ENCODE measurements at regions not wholly inside any gene's neighbourhood (a gene's known extent, or its start where the extent isn't known, plus 50 kb on each side); places are given as distances from the start of the nearest gene placed in this dataset.
A peak's percentile ranks its signal among the peaks of the same experiment; 100 is the strongest.

GRCh38 chr1:195197116-195197515 lies 1411.1 kb downstream of the KCNT2 start:
- H3K4me1 ChIP-seq (ENCODE audit: insufficient read depth, low read length, poor library complexity, severe bottlenecking) = no peaks in the 10 kb centered on the region
- H3K4me3 ChIP-seq (ENCODE audit: low read depth, low read length, poor library complexity, severe bottlenecking) = no peak overlapping the region
- intact Hi-C loops (cut with micrococcal nuclease; ENCODE audit: unreplicated experiment) = no loop called here
- H4K20me1 ChIP-seq (ENCODE audit: insufficient read depth, low read length) = no peaks in the 10 kb centered on the region
- H3K27ac ChIP-seq (ENCODE audit: low read depth, low read length, poor library complexity, severe bottlenecking) = no peak overlapping the region
- ChIA-PET POLR2A (interaction anchor here (0.6 to 1.2 kb wide), 2 partner anchors 9 to 667 kb away, joined by 3 read pairs; no protein-coding TSS in a partner anchor), CTCF (ENCODE audit: unreplicated experiment) (no interaction called here)
- H3K9me3 ChIP-seq (ENCODE audit: low read length) = no peaks in the 10 kb centered on the region
- H2AFZ ChIP-seq (ENCODE audit: low read length) = no peak overlapping the region
- H3K9me2 ChIP-seq (ENCODE audit: insufficient read depth, low read length) = no peaks in the 10 kb centered on the region
- no TSS peak for BruUV-seq (replicated peaks)
- TF ChIP-seq, protein P1, sequence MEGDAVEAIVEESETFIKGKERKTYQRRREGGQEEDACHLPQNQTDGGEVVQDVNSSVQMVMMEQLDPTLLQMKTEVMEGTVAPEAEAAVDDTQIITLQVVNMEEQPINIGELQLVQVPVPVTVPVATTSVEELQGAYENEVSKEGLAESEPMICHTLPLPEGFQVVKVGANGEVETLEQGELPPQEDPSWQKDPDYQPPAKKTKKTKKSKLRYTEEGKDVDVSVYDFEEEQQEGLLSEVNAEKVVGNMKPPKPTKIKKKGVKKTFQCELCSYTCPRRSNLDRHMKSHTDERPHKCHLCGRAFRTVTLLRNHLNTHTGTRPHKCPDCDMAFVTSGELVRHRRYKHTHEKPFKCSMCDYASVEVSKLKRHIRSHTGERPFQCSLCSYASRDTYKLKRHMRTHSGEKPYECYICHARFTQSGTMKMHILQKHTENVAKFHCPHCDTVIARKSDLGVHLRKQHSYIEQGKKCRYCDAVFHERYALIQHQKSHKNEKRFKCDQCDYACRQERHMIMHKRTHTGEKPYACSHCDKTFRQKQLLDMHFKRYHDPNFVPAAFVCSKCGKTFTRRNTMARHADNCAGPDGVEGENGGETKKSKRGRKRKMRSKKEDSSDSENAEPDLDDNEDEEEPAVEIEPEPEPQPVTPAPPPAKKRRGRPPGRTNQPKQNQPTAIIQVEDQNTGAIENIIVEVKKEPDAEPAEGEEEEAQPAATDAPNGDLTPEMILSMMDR (conservative IDR thresholded peaks at IDR 0.05; ENCODE audit: low read length) = no peak
- no peak for TF ChIP-seq EZH2phosphoT487 (IDR thresholded peaks at IDR 0.05; ENCODE audit: borderline replicate concordance, low read depth, low read length)
- no peaks in the 10 kb centered on the region for H3K79me2 ChIP-seq (ENCODE audit: insufficient read depth, low read depth, low read length)
- no peaks in the 10 kb centered on the region for H3K36me3 ChIP-seq (ENCODE audit: insufficient read depth, low read length)
- no peak overlapping the region for H3K4me2 ChIP-seq (ENCODE audit: low read length)
- no peak for DNase-seq (ENCODE audit: low spot score)

- no peak for TF ChIP-seq EZH2phosphoT487 (IDR thresholded peaks at IDR 0.05; ENCODE audit: borderline replicate concordance, low read depth, low read length)
- TF ChIP-seq, protein P1 (conservative IDR thresholded peaks at IDR 0.05; ENCODE audit: low read length) = no peak
- Histone ChIP-seq H3K36me3 (ENCODE audit: insufficient read depth, low read length) (no peaks in the 10 kb centered on the region), H3K4me1 (ENCODE audit: insufficient read depth, low read length, poor library complexity, severe bottlenecking) (no peaks in the 10 kb centered on the region), H4K20me1 (ENCODE audit: insufficient read depth, low read length) (no peaks in the 10 kb centered on the region), H2AFZ (ENCODE audit: low read length) (no peak overlapping the region), H3K4me2 (ENCODE audit: low read length) (peak overlapping the region; percentile 23; the same call in 1 of the 2 replicates), H3K9me2 (ENCODE audit: insufficient read depth, low read length) (no peaks in the 10 kb centered on the region), H3K9me3 (ENCODE audit: low read length) (no peaks in the 10 kb centered on the region), H3K4me3 (ENCODE audit: low read depth, low read length, poor library complexity, severe bottlenecking) (no peak overlapping the region), H3K27ac (ENCODE audit: low read depth, low read length, poor library complexity, severe bottlenecking) (no peak overlapping the region), H3K79me2 (ENCODE audit: insufficient read depth, low read depth, low read length) (no peaks in the 10 kb centered on the region)
- POLR2A ChIA-PET = no interaction called here
- BruUV-seq (replicated peaks) = no TSS peak
- DNase-seq (ENCODE audit: low spot score) = peak; percentile 3
- intact Hi-C loops (cut with micrococcal nuclease; ENCODE audit: unreplicated experiment) = no loop called here
- CTCF ChIA-PET (ENCODE audit: unreplicated experiment) = no interaction called here
Observed at GRCh38 chr1:195195423-195196057, 1412.7 kb downstream of the KCNT2 start.

DNA sequence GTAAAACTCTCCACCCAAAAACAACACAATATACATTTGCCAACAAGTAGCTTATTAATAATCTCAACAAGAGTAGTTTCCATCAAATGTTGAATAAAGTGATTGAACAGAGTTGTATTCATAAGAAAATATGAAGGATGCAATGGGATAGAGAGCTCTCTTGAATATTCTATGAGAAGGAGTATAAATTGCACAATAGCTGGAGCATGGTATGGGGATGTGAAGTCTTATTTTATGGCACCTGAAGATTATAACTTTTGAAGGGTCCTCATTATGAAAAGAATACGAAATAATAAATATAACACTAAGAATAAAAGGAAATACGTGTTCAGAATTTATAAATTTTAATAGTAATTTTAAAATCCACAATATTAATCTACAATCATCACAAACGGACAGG lies 1415.1 kb downstream of the KCNT2 start:
- Histone ChIP-seq H3K4me1 (ENCODE audit: insufficient read depth, low read length, poor library complexity, severe bottlenecking) (no peaks in the 10 kb centered on the region), H3K36me3 (ENCODE audit: insufficient read depth, low read length) (no peaks in the 10 kb centered on the region), H3K27ac (ENCODE audit: low read depth, low read length, poor library complexity, severe bottlenecking) (no peak overlapping the region), H3K4me3 (ENCODE audit: low read depth, low read length, poor library complexity, severe bottlenecking) (no peak overlapping the region), H3K4me2 (ENCODE audit: low read length) (no peak overlapping the region), H3K9me2 (ENCODE audit: insufficient read depth, low read length) (no peaks in the 10 kb centered on the region), H3K79me2 (ENCODE audit: insufficient read depth, low read depth, low read length) (no peaks in the 10 kb centered on the region), H4K20me1 (ENCODE audit: insufficient read depth, low read length) (no peaks in the 10 kb centered on the region), H2AFZ (ENCODE audit: low read length) (no peak overlapping the region), H3K9me3 (ENCODE audit: low read length) (no peaks in the 10 kb centered on the region)
- POLR2A ChIA-PET = no interaction called here
- intact Hi-C loops (cut with micrococcal nuclease; ENCODE audit: unreplicated experiment) = no loop called here
- CTCF ChIA-PET (ENCODE audit: unreplicated experiment) = no interaction called here
- TF ChIP-seq, protein P1 (conservative IDR thresholded peaks at IDR 0.05; ENCODE audit: low read length) = no peak
- no peak for TF ChIP-seq EZH2phosphoT487 (IDR thresholded peaks at IDR 0.05; ENCODE audit: borderline replicate concordance, low read depth, low read length)
- BruUV-seq (replicated peaks) = no TSS peak
- no peak for DNase-seq (ENCODE audit: low spot score)
